ENCODE measurements at regions not wholly inside any gene's neighbourhood (a gene's known extent, or its start where the extent isn't known, plus 50 kb on each side); places are given as distances from the start of the nearest gene placed in this dataset.

DNA sequence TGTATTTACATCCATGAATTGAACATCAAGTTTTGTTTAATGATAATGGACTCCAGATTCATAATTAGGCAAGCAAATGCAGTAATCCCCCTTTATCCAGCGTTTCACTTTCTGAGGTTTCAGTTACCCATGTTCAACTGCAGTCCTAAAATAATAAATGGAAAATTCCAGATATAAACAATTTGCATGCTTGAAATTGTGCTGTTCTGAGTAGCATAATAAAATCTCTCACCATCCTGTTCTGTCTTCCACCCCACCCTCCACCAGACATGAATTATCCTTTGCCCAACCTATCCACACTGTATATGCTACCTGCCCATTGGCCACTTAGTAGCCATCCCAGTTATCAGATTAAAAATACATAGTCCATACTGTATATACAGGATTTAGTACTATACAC is 224.5 kb upstream of the CHAC2 start:
- TF ChIP-seq CTCF (IDR thresholded peaks at IDR 0.05) (no peak), POLR2A (IDR thresholded peaks at IDR 0.05) (no peak)

Measured in right lobe of liver (tissue), 4 donors.